Omental fat pad (tissue), 3 donors: ENCODE measurements at regions not wholly inside any gene's neighbourhood (a gene's known extent, or its start where the extent isn't known, plus 50 kb on each side); places are given as distances from the start of the nearest gene placed in this dataset.

ENCODE experiments used
- ATAC-seq: fragments of 150-250 bp; one replicate; pipeline ENCODE4 v1.9.1; 2016; ENCODE audit warnings: mild to moderate bottlenecking, moderate library complexity; ENCODE audit not compliant: low FRiP score
- DNase-seq: peaks from one replicate; pipeline ENCODE4 v3.0.0-alpha.2; 2019; ENCODE audit warnings: low spot score
- TF ChIP-seq, protein P1 (sequence below), 3 donors: fragments of 450-650 bp; IDR thresholded peaks; one replicate each; pipeline ENCODE4 v1.5.1; 2016 to 2017; ENCODE audit warnings: antibody characterized with exemption in 3 of 3, mild to moderate bottlenecking in 3 of 3, moderate library complexity in 2 of 3

DNA sequence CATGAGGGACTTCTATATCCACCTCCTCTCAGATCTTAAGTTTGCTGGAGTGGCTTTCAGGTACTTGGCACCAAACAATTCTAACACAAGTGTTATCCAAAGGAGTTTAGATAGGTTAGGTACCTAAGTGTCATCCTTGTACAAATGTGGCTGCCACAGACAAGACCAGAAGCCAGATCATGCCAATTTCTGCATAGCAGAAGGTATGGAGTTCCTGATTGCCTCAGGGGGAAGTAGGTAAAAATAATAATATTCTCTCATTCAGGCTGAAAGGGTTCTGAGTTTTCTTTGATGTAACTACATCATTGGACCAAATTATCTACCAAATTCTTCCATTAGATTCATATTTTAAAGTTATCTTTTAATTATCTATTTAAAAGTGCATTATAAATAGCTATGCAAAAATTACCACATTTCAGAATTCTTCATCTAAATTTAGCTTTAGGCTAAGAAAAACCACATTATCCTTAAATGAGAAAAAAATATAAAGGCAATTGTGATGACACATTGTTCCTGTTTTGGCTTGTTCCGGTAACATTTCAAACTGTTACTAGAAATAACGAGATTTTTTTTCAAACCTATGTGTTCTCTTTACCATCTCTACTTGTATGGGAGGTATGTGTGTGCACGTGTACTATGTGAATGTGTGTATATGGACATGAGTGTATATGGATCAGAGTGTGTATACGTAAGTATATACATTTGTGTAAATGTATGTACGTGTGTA, 66.2 kb upstream of the POU2AF2 start:
- ATAC-seq (no peak), DNase-seq (no peak)
- TF ChIP-seq, protein P1, sequence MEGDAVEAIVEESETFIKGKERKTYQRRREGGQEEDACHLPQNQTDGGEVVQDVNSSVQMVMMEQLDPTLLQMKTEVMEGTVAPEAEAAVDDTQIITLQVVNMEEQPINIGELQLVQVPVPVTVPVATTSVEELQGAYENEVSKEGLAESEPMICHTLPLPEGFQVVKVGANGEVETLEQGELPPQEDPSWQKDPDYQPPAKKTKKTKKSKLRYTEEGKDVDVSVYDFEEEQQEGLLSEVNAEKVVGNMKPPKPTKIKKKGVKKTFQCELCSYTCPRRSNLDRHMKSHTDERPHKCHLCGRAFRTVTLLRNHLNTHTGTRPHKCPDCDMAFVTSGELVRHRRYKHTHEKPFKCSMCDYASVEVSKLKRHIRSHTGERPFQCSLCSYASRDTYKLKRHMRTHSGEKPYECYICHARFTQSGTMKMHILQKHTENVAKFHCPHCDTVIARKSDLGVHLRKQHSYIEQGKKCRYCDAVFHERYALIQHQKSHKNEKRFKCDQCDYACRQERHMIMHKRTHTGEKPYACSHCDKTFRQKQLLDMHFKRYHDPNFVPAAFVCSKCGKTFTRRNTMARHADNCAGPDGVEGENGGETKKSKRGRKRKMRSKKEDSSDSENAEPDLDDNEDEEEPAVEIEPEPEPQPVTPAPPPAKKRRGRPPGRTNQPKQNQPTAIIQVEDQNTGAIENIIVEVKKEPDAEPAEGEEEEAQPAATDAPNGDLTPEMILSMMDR (IDR thresholded peaks at IDR 0.05), result no peak

DNA sequence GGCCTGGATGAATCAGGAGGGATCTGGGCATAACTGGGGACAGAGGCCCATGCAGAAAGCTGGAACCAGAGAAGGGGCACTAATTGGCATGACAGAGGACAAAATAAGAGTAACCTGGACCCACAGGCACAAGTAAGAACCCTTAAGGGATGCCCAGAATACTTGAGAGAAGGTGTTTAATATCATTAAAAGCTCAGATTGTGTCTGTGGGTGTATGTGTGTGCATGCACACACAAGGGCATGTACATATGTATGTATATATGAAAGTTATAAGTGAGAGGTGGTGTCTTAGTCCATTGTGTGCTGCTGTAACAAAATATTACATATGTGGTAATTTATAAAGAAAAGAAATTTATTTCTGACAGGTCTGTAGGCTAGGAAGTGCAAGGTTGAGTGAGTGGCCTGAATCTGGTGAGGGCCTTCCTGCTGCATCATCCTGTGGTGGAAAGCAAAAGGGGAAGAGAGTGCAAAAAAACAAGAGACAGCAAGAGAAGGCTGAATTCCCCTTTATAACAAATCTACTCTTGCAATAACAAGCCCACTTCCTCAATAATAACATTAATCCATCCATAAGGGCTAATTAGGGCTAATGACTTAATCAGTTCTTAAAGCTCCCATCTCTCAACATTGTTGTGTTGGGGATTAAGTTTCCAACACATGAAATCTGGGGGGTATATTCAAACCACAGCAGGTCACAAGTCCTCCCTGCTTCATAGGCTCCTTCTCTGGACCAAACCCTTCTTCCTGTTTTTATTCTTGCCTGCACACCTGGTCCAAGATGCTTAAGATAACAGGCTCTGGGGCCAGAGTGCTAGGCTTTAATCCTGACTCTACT, 68.3 kb upstream of the POU2AF2 start:
- ATAC-seq (no peak), DNase-seq (no peak)
- TF ChIP-seq, protein P1 (IDR thresholded peaks at IDR 0.05), result no peak

DNA sequence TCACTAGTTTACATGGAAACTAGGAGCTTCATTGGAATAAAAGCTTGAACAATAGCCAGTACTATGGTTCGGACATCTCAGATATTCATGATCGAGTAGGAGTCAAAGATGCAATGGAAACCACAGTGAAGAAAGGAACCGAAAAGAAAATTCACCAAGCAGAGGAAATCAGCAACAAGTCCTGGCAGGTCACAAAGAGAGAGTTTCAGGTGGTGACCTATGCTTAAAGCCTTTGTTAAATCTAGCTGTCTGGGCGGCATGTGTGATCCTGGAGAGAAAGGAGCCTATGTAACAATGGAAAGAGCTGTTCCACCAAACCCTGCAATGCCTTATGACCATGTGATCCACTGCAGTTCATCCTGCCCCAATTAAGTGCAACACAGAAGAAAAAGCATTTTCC, 68.9 kb upstream of the POU2AF2 start:
- DNase-seq (no peak), ATAC-seq (no peak)
- TF ChIP-seq, protein P1 (IDR thresholded peaks at IDR 0.05), result no peak

DNA sequence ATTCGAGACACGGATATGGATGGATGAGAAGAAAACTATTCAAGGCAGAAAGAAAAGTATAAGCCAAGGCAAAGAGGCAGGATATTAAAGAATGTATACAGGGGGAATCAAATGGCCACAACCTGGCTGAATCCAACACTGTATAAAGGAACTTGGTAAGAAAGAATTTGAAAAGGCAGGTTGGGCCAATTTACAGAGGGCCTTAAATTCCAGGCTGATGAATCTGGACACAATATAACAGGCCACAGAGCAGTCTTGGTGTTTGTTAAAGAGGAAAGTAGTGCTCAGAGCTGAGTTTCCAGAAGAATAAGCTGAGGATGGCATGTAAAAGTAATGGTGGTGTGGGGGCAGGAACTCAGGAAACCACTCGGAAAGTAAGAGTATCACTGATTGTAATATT, 72.3 kb upstream of the POU2AF2 start:
- no peak for DNase-seq
- TF ChIP-seq, protein P1 (IDR thresholded peaks at IDR 0.05), result no peak
- no peak for ATAC-seq

DNA sequence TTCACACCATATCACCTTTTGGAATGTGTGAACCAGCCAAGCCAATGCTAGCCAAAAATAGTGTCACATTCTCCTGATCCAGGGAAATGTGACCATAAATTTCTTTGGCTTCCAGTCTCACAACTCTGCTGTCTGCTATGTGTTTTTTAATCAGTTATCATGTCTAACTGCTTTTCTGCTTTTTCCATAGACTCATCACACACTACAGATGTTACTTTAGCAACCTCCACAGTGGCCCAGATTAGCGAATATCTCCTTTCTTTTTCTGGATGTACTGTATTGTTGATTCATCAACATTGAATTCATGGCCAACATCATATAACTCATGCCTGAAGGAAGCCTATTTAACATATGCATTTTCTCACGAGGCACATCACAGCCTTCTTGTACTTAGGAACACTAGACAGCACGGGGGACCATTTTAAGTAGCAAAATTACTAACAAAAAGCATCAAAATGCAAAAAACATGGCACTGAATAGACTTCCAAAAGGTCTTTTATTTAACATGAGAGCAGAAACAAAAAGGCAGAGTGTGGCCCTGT, 73.1 kb upstream of the POU2AF2 start:
- ATAC-seq (no peak), DNase-seq (no peak)
- TF ChIP-seq, protein P1 (IDR thresholded peaks at IDR 0.05), result no peak

DNA sequence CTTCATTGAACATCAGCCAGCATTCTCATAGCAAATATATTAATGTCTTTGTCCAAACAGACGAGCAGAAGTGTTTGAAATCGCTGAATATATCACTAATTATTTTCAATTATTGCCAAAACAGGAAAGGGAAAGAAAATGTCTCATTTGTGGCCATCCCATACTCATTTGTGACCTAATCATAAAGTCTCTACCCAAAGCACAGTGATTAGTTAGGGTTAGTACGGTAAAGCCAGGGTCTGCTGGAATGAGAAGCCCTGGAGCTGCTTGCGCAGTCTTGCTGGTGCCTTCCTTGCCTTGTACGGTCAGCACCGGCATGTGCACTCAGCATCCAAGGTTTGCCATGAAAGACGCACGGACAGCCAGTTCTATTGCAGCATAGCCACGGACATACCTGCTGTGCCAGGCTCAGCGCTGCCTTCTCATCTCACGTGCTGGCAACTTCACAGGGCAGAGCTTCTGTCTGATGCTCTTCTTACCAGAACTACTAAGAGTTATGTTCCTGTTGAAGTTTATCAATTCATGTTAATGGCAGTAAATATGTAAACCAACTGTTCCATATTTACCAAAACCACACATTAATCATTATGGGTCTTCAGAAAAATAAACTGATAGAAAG, 74.7 kb upstream of the POU2AF2 start:
- DNase-seq (no peak), ATAC-seq (no peak)
- TF ChIP-seq, protein P1 (IDR thresholded peaks at IDR 0.05), result no peak
